GM12892 (cell line): ENCODE measurements at regions not wholly inside any gene's neighbourhood (a gene's known extent, or its start where the extent isn't known, plus 50 kb on each side); places are given as distances from the start of the nearest gene placed in this dataset.

Experiments used
- POLR2A ChIP-seq: IDR thresholded peaks from 2 replicates; pipeline ENCODE4 v1.6.1; 2011; ENCODE audit warnings: low read depth, low read length, control low read depth
- POLR2AphosphoS5 ChIP-seq: IDR thresholded peaks from 2 replicates; pipeline ENCODE4 v1.6.1; 2011; ENCODE audit warnings: low read depth, low read length, control low read depth
- TAF1 ChIP-seq: IDR thresholded peaks from 2 replicates; pipeline ENCODE4 v1.6.1; 2011; ENCODE audit warnings: low read depth, mild to moderate bottlenecking, control low read depth, low read length, borderline replicate concordance

GRCh38 chr6:156449569-156449968, 327.6 kb upstream of the ARID1B start:
- no peak for TF ChIP-seq POLR2AphosphoS5
- TF ChIP-seq POLR2A: no peak
- TF ChIP-seq TAF1: no peak
